ENCODE measurements at regions not wholly inside any gene's neighbourhood (a gene's known extent, or its start where the extent isn't known, plus 50 kb on each side); places are given as distances from the start of the nearest gene placed in this dataset.

DNA sequence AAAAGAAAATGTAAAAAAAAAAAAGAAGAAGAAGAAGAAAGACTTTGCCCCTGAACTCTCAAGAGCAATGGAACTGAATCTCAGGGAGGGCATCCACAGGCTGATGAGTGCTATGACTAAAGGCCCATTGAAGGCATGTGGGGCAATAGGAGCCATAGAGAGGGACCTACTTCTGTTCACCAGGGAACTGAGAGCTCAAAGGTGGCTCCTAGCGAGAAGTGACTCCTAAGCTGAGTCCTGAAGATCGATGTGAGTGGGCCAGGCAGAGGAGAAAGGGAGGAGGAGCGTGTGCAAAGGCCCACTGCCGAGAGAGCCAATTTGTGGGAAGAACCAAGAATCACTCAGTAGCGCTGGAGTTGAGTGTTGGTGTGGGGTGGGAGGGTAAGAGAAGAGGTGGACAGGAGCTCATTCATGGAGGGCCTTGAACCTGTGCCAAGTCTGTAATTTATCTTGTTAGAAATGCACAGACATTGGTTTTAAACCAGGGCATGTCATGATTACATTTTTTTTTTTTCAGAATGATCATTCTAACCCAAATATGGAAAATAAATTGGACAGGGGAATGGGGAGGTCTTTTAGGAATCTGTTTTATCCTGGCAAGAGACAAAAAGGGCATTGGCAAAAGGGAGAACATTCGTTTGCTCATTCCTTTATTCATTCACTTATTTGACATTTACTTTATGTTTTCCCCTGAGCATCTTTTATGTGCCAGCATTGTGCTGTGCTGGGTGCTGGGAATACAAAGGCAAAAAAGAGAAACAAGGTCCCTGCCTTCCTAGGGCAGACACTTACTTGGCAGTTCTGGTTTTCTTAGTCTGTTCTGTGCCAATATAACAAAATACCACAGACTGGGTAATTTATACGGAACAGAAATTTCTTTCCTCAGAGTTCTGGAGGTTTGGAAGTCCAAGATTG, 67.4 kb upstream of the DSP start:
- Histone ChIP-seq H3K36me3 (replicated peaks in 1 of 2; ENCODE audit: control insufficient read depth in 1 of 2, insufficient read depth in 2 of 2, low read length in 2 of 2) (no peaks in the 10 kb centered on the region), H3K4me2 (ENCODE audit: low read depth, low read length) (peak overlapping the region; percentile 33), H3K27ac (ENCODE audit: extremely low read length, insufficient read depth, low read length) (no peak overlapping the region), H3K4me1 (ENCODE audit: insufficient read depth, low read length) (peaks cover 17% of the 10 kb centered on the region), H3K9me3 (ENCODE audit: low read length) (no peaks in the 10 kb centered on the region), H3K9ac (ENCODE audit: insufficient read depth, low read depth, low read length) (no peak overlapping the region), H3K4me3 (replicated peaks in 1 of 3; ENCODE audit: insufficient read depth in 1 of 3, low read depth in 2 of 3, low read length in 3 of 3) (no peak overlapping the region), H4K20me1 (ENCODE audit: insufficient read depth, low read length) (no peaks in the 10 kb centered on the region), H2AFZ (ENCODE audit: low read length) (no peak overlapping the region), H3K79me2 (ENCODE audit: insufficient read depth, low read length) (no peaks in the 10 kb centered on the region), H3K27me3 (ENCODE audit: control insufficient read depth in 1 of 2, insufficient read depth in 2 of 2, low read length in 2 of 2) (peaks cover 0 to 3% of the 10 kb centered on the region in 2 experiments; a peak in 1 of 5 replicates)
- intact Hi-C loops (cut with micrococcal nuclease; ENCODE audit: unreplicated experiment) (no loop called here), in situ Hi-C loops (cut with HindIII; ENCODE audit: extremely low pct_ligation_motif_present, low pct_unique_long_range_greater_than_20kb) (no loop called here)
- no peak for FAIRE-seq
- ChIA-PET CTCF (ENCODE audit: low intra/inter-chr PET ratio, low total read pairs) (no interaction called here), POLR2A (interaction anchor here (1.2 kb wide), 1 partner anchor 67 kb away, joined by 6 read pairs; the partner anchor contains the start of gene DSP)
- TF ChIP-seq, protein P1, sequence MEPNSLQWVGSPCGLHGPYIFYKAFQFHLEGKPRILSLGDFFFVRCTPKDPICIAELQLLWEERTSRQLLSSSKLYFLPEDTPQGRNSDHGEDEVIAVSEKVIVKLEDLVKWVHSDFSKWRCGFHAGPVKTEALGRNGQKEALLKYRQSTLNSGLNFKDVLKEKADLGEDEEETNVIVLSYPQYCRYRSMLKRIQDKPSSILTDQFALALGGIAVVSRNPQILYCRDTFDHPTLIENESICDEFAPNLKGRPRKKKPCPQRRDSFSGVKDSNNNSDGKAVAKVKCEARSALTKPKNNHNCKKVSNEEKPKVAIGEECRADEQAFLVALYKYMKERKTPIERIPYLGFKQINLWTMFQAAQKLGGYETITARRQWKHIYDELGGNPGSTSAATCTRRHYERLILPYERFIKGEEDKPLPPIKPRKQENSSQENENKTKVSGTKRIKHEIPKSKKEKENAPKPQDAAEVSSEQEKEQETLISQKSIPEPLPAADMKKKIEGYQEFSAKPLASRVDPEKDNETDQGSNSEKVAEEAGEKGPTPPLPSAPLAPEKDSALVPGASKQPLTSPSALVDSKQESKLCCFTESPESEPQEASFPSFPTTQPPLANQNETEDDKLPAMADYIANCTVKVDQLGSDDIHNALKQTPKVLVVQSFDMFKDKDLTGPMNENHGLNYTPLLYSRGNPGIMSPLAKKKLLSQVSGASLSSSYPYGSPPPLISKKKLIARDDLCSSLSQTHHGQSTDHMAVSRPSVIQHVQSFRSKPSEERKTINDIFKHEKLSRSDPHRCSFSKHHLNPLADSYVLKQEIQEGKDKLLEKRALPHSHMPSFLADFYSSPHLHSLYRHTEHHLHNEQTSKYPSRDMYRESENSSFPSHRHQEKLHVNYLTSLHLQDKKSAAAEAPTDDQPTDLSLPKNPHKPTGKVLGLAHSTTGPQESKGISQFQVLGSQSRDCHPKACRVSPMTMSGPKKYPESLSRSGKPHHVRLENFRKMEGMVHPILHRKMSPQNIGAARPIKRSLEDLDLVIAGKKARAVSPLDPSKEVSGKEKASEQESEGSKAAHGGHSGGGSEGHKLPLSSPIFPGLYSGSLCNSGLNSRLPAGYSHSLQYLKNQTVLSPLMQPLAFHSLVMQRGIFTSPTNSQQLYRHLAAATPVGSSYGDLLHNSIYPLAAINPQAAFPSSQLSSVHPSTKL (CRISPR knock-in tag; IDR thresholded peaks at IDR 0.05), result 0 out of 2 replicates have a peak, but pooled peaks have one; percentile 14
- TF ChIP-seq KLF11 (CRISPR knock-in tag; IDR thresholded peaks at IDR 0.05) (no peak), GLI4 (CRISPR knock-in tag; IDR thresholded peaks at IDR 0.05; ENCODE audit: borderline replicate concordance) (no peak), SMC3 (IDR thresholded peaks at IDR 0.05; ENCODE audit: low read length) (peak; percentile 4; the same call in 1 of the 2 replicates), AKNA (CRISPR knock-in tag; IDR thresholded peaks at IDR 0.05; ENCODE audit: borderline replicate concordance) (no peak), HNF4G (IDR thresholded peaks at IDR 0.05; ENCODE audit: borderline replicate concordance, low read depth, low read length) (0 out of 2 replicates have a peak, but pooled peaks have one; percentile 35), HNF4G (CRISPR knock-in tag; IDR thresholded peaks at IDR 0.05; ENCODE audit: borderline replicate concordance, low read depth) (no peak), ZNF605 (CRISPR knock-in tag; IDR thresholded peaks at IDR 0.05) (peak; percentile 66; the same call in 1 of the 2 replicates), RORA (CRISPR knock-in tag; IDR thresholded peaks at IDR 0.05) (no peak), ZFYVE20 (CRISPR knock-in tag; IDR thresholded peaks at IDR 0.05; ENCODE audit: borderline replicate concordance, low read depth) (no peak), HNF4A (CRISPR knock-in tag; IDR thresholded peaks at IDR 0.05) (0 out of 2 replicates have a peak, but pooled peaks have one; percentile 14), ZMYM2 (CRISPR knock-in tag; IDR thresholded peaks at IDR 0.05) (0 out of 2 replicates have a peak, but pooled peaks have one; percentile 48)
- WGBS (ENCODE audit: low lambda C conversion rate), result 35% methylated on average over 7 of the region's 7 CpGs
- BruUV-seq (replicated peaks), result no TSS peak
- peak; percentile 25 for DNase-seq (ENCODE audit: low spot score)
- ATAC-seq, result peak; percentile 87
